ENCODE measurements at regions not wholly inside any gene's neighbourhood (a gene's known extent, or its start where the extent isn't known, plus 50 kb on each side); places are given as distances from the start of the nearest gene placed in this dataset.

DNA sequence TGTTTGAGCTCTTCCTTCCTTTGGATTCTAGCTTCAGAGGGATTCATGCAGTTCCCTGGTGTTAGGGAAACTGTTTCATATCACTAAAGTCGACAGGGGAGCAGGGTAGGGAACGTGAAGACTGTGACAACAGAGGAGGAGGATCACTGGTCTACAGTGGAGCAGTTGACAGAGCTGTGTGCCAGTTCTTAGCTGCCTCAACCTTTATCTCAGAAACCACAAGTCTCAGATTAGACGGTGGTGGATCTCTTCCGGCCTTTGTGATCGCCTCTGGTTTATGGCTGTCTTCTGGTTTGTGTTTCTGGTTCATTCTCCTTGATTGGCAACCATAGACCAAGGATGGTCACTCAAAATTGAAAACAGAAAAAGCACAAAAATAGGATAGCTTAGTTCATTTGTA, 538.9 kb upstream of the API5 start:
- Histone ChIP-seq H2AFZ (ENCODE audit: low read depth, low read length) (no peak overlapping the region), H3K27me3 (ENCODE audit: insufficient read depth, low read length, poor library complexity) (no peaks in the 10 kb centered on the region), H3K4me3 (ENCODE audit: low read depth in 1 of 2, low read length in 2 of 2) (no peak overlapping the region), H3K4me2 (ENCODE audit: insufficient read depth, low read length) (no peak overlapping the region), H4K20me1 (ENCODE audit: insufficient read depth, low read length) (no peaks in the 10 kb centered on the region), H3K27ac (ENCODE audit: low read length) (no peak overlapping the region), H3K9me3 (ENCODE audit: insufficient read depth, low read length, severe bottlenecking) (no peaks in the 10 kb centered on the region), H3K4me1 (ENCODE audit: insufficient read depth, low read length) (no peaks in the 10 kb centered on the region), H3K79me2 (ENCODE audit: insufficient read depth, low read length) (no peaks in the 10 kb centered on the region), H3K36me3 (ENCODE audit: insufficient read depth, low read length) (no peaks in the 10 kb centered on the region), H3K9ac (ENCODE audit: low read depth, low read length) (no peak overlapping the region)
- ATAC-seq (ENCODE audit: insufficient read depth, low read depth) (no peak), DNase-seq (no peak)
- TF ChIP-seq EZH2 (IDR thresholded peaks at IDR 0.05; ENCODE audit: borderline replicate concordance, low read depth, low read length, severe bottlenecking) (no peak), CTCF (IDR thresholded peaks at IDR 0.05; ENCODE audit: borderline replicate concordance, extremely low read depth, low read length, poor library complexity, severe bottlenecking) (no peak)

DNA sequence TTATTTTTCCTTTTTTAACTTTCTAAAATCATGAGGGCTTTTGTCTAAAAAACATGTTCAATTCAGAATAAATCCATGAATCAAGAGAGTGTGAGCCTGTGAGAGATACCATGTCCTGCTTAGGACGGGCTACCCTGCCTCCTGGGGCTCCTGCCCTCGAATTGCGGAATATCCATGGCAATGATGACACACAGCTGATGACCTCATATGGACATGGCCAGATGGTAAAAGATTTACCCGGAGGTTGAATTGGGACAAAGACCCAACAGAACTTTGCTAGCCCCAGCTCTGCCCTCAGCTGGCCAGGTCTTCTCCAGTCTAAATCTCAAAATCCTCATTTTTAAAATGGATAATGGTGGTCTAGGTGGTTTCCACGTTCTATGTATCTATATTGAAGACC, 538.1 kb upstream of the API5 start:
- H3K36me3 ChIP-seq (ENCODE audit: insufficient read depth, low read length) = no peaks in the 10 kb centered on the region
- H3K4me2 ChIP-seq (ENCODE audit: insufficient read depth, low read length) = no peak overlapping the region
- H4K20me1 ChIP-seq (ENCODE audit: insufficient read depth, low read length) = no peaks in the 10 kb centered on the region
- no peak overlapping the region for H3K4me3 ChIP-seq (ENCODE audit: low read depth in 1 of 2, low read length in 2 of 2)
- H3K9ac ChIP-seq (ENCODE audit: low read depth, low read length) = no peak overlapping the region
- no peaks in the 10 kb centered on the region for H3K4me1 ChIP-seq (ENCODE audit: insufficient read depth, low read length)
- DNase-seq (no peak), ATAC-seq (ENCODE audit: insufficient read depth, low read depth) (no peak)
- H2AFZ ChIP-seq (ENCODE audit: low read depth, low read length) = no peak overlapping the region
- no peaks in the 10 kb centered on the region for H3K9me3 ChIP-seq (ENCODE audit: insufficient read depth, low read length, severe bottlenecking)
- TF ChIP-seq CTCF (IDR thresholded peaks at IDR 0.05; ENCODE audit: borderline replicate concordance, extremely low read depth, low read length, poor library complexity, severe bottlenecking) (no peak), EZH2 (IDR thresholded peaks at IDR 0.05; ENCODE audit: borderline replicate concordance, low read depth, low read length, severe bottlenecking) (no peak)
- H3K27me3 ChIP-seq (ENCODE audit: insufficient read depth, low read length, poor library complexity) = no peaks in the 10 kb centered on the region
- no peak overlapping the region for H3K27ac ChIP-seq (ENCODE audit: low read length)
- H3K79me2 ChIP-seq (ENCODE audit: insufficient read depth, low read length) = no peaks in the 10 kb centered on the region

GRCh38 chr11:42774567-42774966, 537.2 kb upstream of the API5 start:
- DNase-seq (no peak), ATAC-seq (ENCODE audit: insufficient read depth, low read depth) (no peak)
- H3K4me1 ChIP-seq (ENCODE audit: insufficient read depth, low read length) = no peaks in the 10 kb centered on the region
- no peaks in the 10 kb centered on the region for H3K27me3 ChIP-seq (ENCODE audit: insufficient read depth, low read length, poor library complexity)
- no peaks in the 10 kb centered on the region for H3K79me2 ChIP-seq (ENCODE audit: insufficient read depth, low read length)
- no peaks in the 10 kb centered on the region for H3K36me3 ChIP-seq (ENCODE audit: insufficient read depth, low read length)
- TF ChIP-seq CTCF (IDR thresholded peaks at IDR 0.05; ENCODE audit: borderline replicate concordance, extremely low read depth, low read length, poor library complexity, severe bottlenecking) (no peak), EZH2 (IDR thresholded peaks at IDR 0.05; ENCODE audit: borderline replicate concordance, low read depth, low read length, severe bottlenecking) (no peak)
- H4K20me1 ChIP-seq (ENCODE audit: insufficient read depth, low read length) = no peaks in the 10 kb centered on the region
- no peak overlapping the region for H2AFZ ChIP-seq (ENCODE audit: low read depth, low read length)
- no peak overlapping the region for H3K9ac ChIP-seq (ENCODE audit: low read depth, low read length)
- no peak overlapping the region for H3K4me3 ChIP-seq (ENCODE audit: low read depth in 1 of 2, low read length in 2 of 2)
- H3K27ac ChIP-seq (ENCODE audit: low read length) = no peak overlapping the region
- no peak overlapping the region for H3K4me2 ChIP-seq (ENCODE audit: insufficient read depth, low read length)
- no peaks in the 10 kb centered on the region for H3K9me3 ChIP-seq (ENCODE audit: insufficient read depth, low read length, severe bottlenecking)

DNA sequence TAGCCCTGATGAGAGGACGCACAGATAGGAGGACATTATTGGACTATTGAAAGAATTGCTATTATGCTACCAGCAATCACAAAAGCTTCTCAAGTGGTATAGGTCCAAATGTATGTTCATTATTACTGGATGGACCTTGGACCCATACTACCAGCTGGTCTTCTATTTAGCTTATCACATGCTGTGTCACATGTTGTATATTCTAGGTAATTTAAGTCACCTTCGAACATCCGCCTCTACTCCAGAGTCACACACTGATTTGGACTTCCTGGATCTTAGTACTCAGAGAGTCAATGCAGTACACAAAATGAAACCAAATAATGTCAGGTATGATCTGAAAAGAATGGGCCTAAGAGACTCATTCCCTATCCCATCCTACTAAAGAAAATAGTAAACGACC, 534.0 kb upstream of the API5 start:
- H3K4me2 ChIP-seq (ENCODE audit: insufficient read depth, low read length) = no peak overlapping the region
- no peaks in the 10 kb centered on the region for H3K4me1 ChIP-seq (ENCODE audit: insufficient read depth, low read length)
- H3K79me2 ChIP-seq (ENCODE audit: insufficient read depth, low read length) = no peaks in the 10 kb centered on the region
- TF ChIP-seq CTCF (IDR thresholded peaks at IDR 0.05; ENCODE audit: borderline replicate concordance, extremely low read depth, low read length, poor library complexity, severe bottlenecking) (no peak), EZH2 (IDR thresholded peaks at IDR 0.05; ENCODE audit: borderline replicate concordance, low read depth, low read length, severe bottlenecking) (no peak)
- DNase-seq (no peak), ATAC-seq (ENCODE audit: insufficient read depth, low read depth) (no peak)
- no peaks in the 10 kb centered on the region for H4K20me1 ChIP-seq (ENCODE audit: insufficient read depth, low read length)
- no peak overlapping the region for H3K9ac ChIP-seq (ENCODE audit: low read depth, low read length)
- H2AFZ ChIP-seq (ENCODE audit: low read depth, low read length) = no peak overlapping the region
- H3K27me3 ChIP-seq (ENCODE audit: insufficient read depth, low read length, poor library complexity) = no peaks in the 10 kb centered on the region
- H3K9me3 ChIP-seq (ENCODE audit: insufficient read depth, low read length, severe bottlenecking) = no peaks in the 10 kb centered on the region
- H3K36me3 ChIP-seq (ENCODE audit: insufficient read depth, low read length) = no peaks in the 10 kb centered on the region
- H3K27ac ChIP-seq (ENCODE audit: low read length) = no peak overlapping the region
- no peak overlapping the region for H3K4me3 ChIP-seq (ENCODE audit: low read depth in 1 of 2, low read length in 2 of 2)

Measured in DND-41 (cell line).